DND-41 (cell line): ENCODE measurements at regions not wholly inside any gene's neighbourhood (a gene's known extent, or its start where the extent isn't known, plus 50 kb on each side); places are given as distances from the start of the nearest gene placed in this dataset.

Experiments
- EZH2 ChIP-seq: IDR thresholded peaks from 3 replicates; pipeline ENCODE4 v1.6.1; 2012; ENCODE audit warnings: borderline replicate concordance, low read depth, mild to moderate bottlenecking, moderate library complexity, low read length, inconsistent platforms; ENCODE audit not compliant: severe bottlenecking
- TF ChIP-seq, protein P1 (sequence below): IDR thresholded peaks from 2 replicates; pipeline ENCODE4 v1.5.1; 2012; ENCODE audit warnings: borderline replicate concordance, low read length, moderate library complexity, mild to moderate bottlenecking; ENCODE audit not compliant: poor library complexity, severe bottlenecking; ENCODE audit errors: extremely low read depth

GRCh38 chr9:126183266-126183665 is 143.4 kb upstream of the MVB12B start:
- TF ChIP-seq, protein P1, sequence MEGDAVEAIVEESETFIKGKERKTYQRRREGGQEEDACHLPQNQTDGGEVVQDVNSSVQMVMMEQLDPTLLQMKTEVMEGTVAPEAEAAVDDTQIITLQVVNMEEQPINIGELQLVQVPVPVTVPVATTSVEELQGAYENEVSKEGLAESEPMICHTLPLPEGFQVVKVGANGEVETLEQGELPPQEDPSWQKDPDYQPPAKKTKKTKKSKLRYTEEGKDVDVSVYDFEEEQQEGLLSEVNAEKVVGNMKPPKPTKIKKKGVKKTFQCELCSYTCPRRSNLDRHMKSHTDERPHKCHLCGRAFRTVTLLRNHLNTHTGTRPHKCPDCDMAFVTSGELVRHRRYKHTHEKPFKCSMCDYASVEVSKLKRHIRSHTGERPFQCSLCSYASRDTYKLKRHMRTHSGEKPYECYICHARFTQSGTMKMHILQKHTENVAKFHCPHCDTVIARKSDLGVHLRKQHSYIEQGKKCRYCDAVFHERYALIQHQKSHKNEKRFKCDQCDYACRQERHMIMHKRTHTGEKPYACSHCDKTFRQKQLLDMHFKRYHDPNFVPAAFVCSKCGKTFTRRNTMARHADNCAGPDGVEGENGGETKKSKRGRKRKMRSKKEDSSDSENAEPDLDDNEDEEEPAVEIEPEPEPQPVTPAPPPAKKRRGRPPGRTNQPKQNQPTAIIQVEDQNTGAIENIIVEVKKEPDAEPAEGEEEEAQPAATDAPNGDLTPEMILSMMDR, result no peak
- TF ChIP-seq EZH2, result no peak
